ENCODE measurements at regions not wholly inside any gene's neighbourhood (a gene's known extent, or its start where the extent isn't known, plus 50 kb on each side); places are given as distances from the start of the nearest gene placed in this dataset.

DNA sequence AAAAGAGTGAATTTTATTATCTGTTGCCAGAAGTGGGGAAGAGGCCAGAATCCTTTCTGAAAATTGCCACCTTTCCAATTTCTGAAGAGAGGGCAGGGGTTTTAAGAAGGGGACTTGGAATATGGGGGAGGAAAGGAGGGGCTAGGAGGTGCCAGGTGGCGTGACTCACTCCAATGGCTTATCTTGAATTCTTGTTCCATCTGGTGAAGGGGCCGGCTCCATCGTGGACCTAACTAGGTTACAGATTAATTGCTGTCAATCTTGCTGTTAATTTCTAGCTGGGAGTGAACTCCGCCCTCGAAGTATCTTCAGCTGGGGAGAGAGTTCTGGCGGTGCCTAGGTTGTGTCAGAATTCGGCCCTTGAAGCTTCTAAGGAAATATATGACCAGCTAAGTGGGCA is 138.7 kb downstream of the YTHDC2 start:
- no peak overlapping the region for H3K4me2 ChIP-seq (ENCODE audit: low read length)
- no peaks in the 10 kb centered on the region for H3K9me3 ChIP-seq (ENCODE audit: insufficient read depth, low read depth, low read length)
- H3K14ac ChIP-seq (ENCODE audit: low read length), result no peak overlapping the region
- H3K18ac ChIP-seq (ENCODE audit: low read length), result no peak overlapping the region
- no peak overlapping the region for H3K9ac ChIP-seq (ENCODE audit: low read length)
- no peaks in the 10 kb centered on the region for H3K79me1 ChIP-seq (ENCODE audit: low read length)
- no peaks in the 10 kb centered on the region for H3K4me1 ChIP-seq (ENCODE audit: control insufficient read depth in 1 of 2, insufficient read depth in 2 of 2, low read length in 2 of 2)
- WGBS (ENCODE audit: extremely low coverage, insufficient coverage, insufficient read length), result no CpG with 5 or more reads among the region's 7 CpGs
- H3K36me3 ChIP-seq (ENCODE audit: control insufficient read depth in 1 of 2, insufficient read depth in 2 of 2, low read length in 2 of 2), result no peaks in the 10 kb centered on the region
- no peak overlapping the region for H2BK12ac ChIP-seq (ENCODE audit: low read length)
- H4K91ac ChIP-seq (ENCODE audit: low read depth, low read length), result no peak overlapping the region
- H2BK5ac ChIP-seq (ENCODE audit: low read depth, low read length, poor library complexity), result no peak overlapping the region
- no peak overlapping the region for H4K12ac ChIP-seq (ENCODE audit: low read depth, low read length)
- H2AK5ac ChIP-seq (ENCODE audit: low read length), result no peak overlapping the region
- no peak for DNase-seq
- H2AFZ ChIP-seq (ENCODE audit: insufficient read depth, low read length, poor library complexity), result no peak overlapping the region
- H3K27me3 ChIP-seq (ENCODE audit: insufficient read depth, low read length), result no peaks in the 10 kb centered on the region
- no peaks in the 10 kb centered on the region for H3K79me2 ChIP-seq (ENCODE audit: control insufficient read depth, insufficient read depth, low read length, poor library complexity)
- no peak overlapping the region for H3K23ac ChIP-seq (ENCODE audit: low read length)
- no peak overlapping the region for H4K8ac ChIP-seq (ENCODE audit: low read depth, low read length)
- H3K4ac ChIP-seq (ENCODE audit: low read depth, low read length), result no peak overlapping the region
- H3K27ac ChIP-seq (ENCODE audit: low read depth, low read length), result no peak overlapping the region
- no peak overlapping the region for H3K4me3 ChIP-seq (ENCODE audit: low read depth, low read length)
- no peak overlapping the region for H2BK120ac ChIP-seq (ENCODE audit: insufficient read depth, low read length, poor library complexity)

DNA sequence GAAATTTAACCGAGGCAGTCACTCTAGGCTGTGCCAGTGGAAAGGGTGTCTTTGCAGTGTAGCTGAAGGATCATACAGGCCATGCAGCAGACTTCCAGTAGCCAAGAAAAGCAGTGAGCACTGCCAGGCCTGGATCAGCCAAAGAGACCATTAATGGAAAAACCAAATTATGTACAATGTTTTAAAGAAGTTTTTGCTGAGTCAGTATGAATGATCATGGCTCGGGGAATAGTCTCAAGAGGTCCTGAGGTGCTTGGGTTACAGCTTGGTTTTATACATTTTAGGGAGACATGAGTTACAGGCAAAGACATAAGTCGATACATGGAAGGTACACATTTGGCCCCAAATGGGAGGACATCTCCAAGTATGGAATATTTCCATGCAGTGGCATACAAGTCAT is 141.3 kb downstream of the YTHDC2 start:
- DNase-seq, result no peak
- Histone ChIP-seq H2AFZ (ENCODE audit: insufficient read depth, low read length, poor library complexity) (no peak overlapping the region), H3K23ac (ENCODE audit: low read length) (no peak overlapping the region), H4K91ac (ENCODE audit: low read depth, low read length) (no peak overlapping the region), H3K4me2 (ENCODE audit: low read length) (no peak overlapping the region), H3K4me3 (ENCODE audit: low read depth, low read length) (no peak overlapping the region), H3K4me1 (ENCODE audit: control insufficient read depth in 1 of 2, insufficient read depth in 2 of 2, low read length in 2 of 2) (no peaks in the 10 kb centered on the region), H3K36me3 (ENCODE audit: control insufficient read depth in 1 of 2, insufficient read depth in 2 of 2, low read length in 2 of 2) (no peaks in the 10 kb centered on the region), H3K27ac (ENCODE audit: low read depth, low read length) (no peak overlapping the region), H2AK5ac (ENCODE audit: low read length) (no peak overlapping the region), H2BK120ac (ENCODE audit: insufficient read depth, low read length, poor library complexity) (no peak overlapping the region), H2BK12ac (ENCODE audit: low read length) (no peak overlapping the region), H3K4ac (ENCODE audit: low read depth, low read length) (no peak overlapping the region), H3K9ac (ENCODE audit: low read length) (no peak overlapping the region), H4K8ac (ENCODE audit: low read depth, low read length) (no peak overlapping the region), H3K79me1 (ENCODE audit: low read length) (no peaks in the 10 kb centered on the region), H4K12ac (ENCODE audit: low read depth, low read length) (no peak overlapping the region), H2BK5ac (ENCODE audit: low read depth, low read length, poor library complexity) (no peak overlapping the region), H3K27me3 (ENCODE audit: insufficient read depth, low read length) (no peaks in the 10 kb centered on the region), H3K18ac (ENCODE audit: low read length) (no peak overlapping the region), H3K79me2 (ENCODE audit: control insufficient read depth, insufficient read depth, low read length, poor library complexity) (no peaks in the 10 kb centered on the region), H3K14ac (ENCODE audit: low read length) (no peak overlapping the region), H3K9me3 (ENCODE audit: insufficient read depth, low read depth, low read length) (no peaks in the 10 kb centered on the region)
- no CpG with 5 or more reads among the region's 3 CpGs for WGBS (ENCODE audit: extremely low coverage, insufficient coverage, insufficient read length)

DNA sequence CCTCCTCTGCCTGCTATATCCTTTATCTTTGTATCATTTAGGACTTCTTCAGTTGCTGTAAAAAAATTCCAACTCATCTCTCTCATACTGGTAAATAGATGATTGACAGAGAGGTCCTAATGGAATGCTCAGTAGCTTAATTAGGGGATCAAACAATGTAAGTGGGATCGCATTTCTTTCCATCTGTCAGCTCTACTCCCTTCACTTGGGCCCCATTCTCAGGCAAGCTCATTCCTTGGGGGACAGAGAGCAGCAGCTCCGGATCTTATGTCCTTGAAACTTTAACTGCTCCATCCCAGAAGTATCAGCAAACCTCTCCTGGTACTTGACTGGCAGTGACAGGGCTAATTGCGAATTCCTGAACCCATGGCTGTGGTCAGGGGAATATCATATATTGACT is 146.7 kb downstream of the YTHDC2 start:
- Histone ChIP-seq H3K4me3 (ENCODE audit: low read depth, low read length) (no peak overlapping the region), H3K9me3 (ENCODE audit: insufficient read depth, low read depth, low read length) (no peaks in the 10 kb centered on the region), H3K4me1 (ENCODE audit: control insufficient read depth in 1 of 2, insufficient read depth in 2 of 2, low read length in 2 of 2) (no peaks in the 10 kb centered on the region), H3K23ac (ENCODE audit: low read length) (no peak overlapping the region), H3K79me1 (ENCODE audit: low read length) (no peaks in the 10 kb centered on the region), H2BK5ac (ENCODE audit: low read depth, low read length, poor library complexity) (no peak overlapping the region), H2AFZ (ENCODE audit: insufficient read depth, low read length, poor library complexity) (no peak overlapping the region), H2AK5ac (ENCODE audit: low read length) (no peak overlapping the region), H3K79me2 (ENCODE audit: control insufficient read depth, insufficient read depth, low read length, poor library complexity) (no peaks in the 10 kb centered on the region), H3K9ac (ENCODE audit: low read length) (no peak overlapping the region), H3K4ac (ENCODE audit: low read depth, low read length) (no peak overlapping the region), H4K8ac (ENCODE audit: low read depth, low read length) (no peak overlapping the region), H4K12ac (ENCODE audit: low read depth, low read length) (no peak overlapping the region), H3K14ac (ENCODE audit: low read length) (no peak overlapping the region), H3K27me3 (ENCODE audit: insufficient read depth, low read length) (no peaks in the 10 kb centered on the region), H2BK120ac (ENCODE audit: insufficient read depth, low read length, poor library complexity) (no peak overlapping the region), H3K4me2 (ENCODE audit: low read length) (no peak overlapping the region), H2BK12ac (ENCODE audit: low read length) (no peak overlapping the region), H3K36me3 (ENCODE audit: control insufficient read depth in 1 of 2, insufficient read depth in 2 of 2, low read length in 2 of 2) (no peaks in the 10 kb centered on the region), H4K91ac (ENCODE audit: low read depth, low read length) (no peak overlapping the region), H3K27ac (ENCODE audit: low read depth, low read length) (no peak overlapping the region), H3K18ac (ENCODE audit: low read length) (no peak overlapping the region)
- DNase-seq, result peak in 1 of 2 donors; percentile 36
- WGBS (ENCODE audit: extremely low coverage, insufficient coverage, insufficient read length), result no CpG with 5 or more reads among the region's 3 CpGs

DNA sequence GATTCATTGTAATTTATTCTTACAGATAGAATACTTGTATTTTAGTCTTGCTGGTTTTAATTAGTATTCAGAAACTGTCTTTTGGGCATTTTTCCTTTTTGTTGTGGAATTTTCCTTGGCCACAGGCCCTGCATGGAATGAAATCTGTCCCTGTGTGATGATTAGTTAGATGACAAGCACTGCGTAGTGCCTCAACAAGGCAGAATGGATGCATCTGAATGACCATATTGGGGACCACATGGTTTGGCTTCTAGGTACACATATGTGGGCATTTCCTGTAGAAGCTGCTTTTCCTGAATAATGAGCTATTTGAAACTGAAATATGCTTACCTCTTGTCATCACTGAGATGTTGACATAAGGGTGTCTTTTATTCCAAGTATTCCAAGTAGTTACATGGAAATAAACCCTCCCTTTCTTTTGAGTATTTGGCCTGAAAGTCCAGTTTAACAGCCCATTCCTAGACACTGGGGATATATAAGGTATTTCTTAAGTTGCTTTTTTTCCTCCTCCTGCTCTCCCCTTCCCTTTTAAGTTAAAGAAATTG is 147.3 kb downstream of the YTHDC2 start:
- Histone ChIP-seq H4K12ac (ENCODE audit: low read depth, low read length) (no peak overlapping the region), H3K14ac (ENCODE audit: low read length) (no peak overlapping the region), H3K4me2 (ENCODE audit: low read length) (no peak overlapping the region), H3K9ac (ENCODE audit: low read length) (no peak overlapping the region), H4K91ac (ENCODE audit: low read depth, low read length) (no peak overlapping the region), H3K79me1 (ENCODE audit: low read length) (no peaks in the 10 kb centered on the region), H3K27me3 (ENCODE audit: insufficient read depth, low read length) (no peaks in the 10 kb centered on the region), H2AK5ac (ENCODE audit: low read length) (no peak overlapping the region), H3K18ac (ENCODE audit: low read length) (no peak overlapping the region), H3K23ac (ENCODE audit: low read length) (no peak overlapping the region), H3K79me2 (ENCODE audit: control insufficient read depth, insufficient read depth, low read length, poor library complexity) (no peaks in the 10 kb centered on the region), H4K8ac (ENCODE audit: low read depth, low read length) (no peak overlapping the region), H3K27ac (ENCODE audit: low read depth, low read length) (no peak overlapping the region), H2BK120ac (ENCODE audit: insufficient read depth, low read length, poor library complexity) (no peak overlapping the region), H2AFZ (ENCODE audit: insufficient read depth, low read length, poor library complexity) (no peak overlapping the region), H3K36me3 (ENCODE audit: control insufficient read depth in 1 of 2, insufficient read depth in 2 of 2, low read length in 2 of 2) (no peaks in the 10 kb centered on the region), H2BK12ac (ENCODE audit: low read length) (no peak overlapping the region), H2BK5ac (ENCODE audit: low read depth, low read length, poor library complexity) (no peak overlapping the region), H3K4me1 (ENCODE audit: control insufficient read depth in 1 of 2, insufficient read depth in 2 of 2, low read length in 2 of 2) (no peaks in the 10 kb centered on the region), H3K4ac (ENCODE audit: low read depth, low read length) (no peak overlapping the region), H3K4me3 (ENCODE audit: low read depth, low read length) (no peak overlapping the region), H3K9me3 (ENCODE audit: insufficient read depth, low read depth, low read length) (no peaks in the 10 kb centered on the region)
- no CpG with 5 or more reads among the region's 1 CpG for WGBS (ENCODE audit: extremely low coverage, insufficient coverage, insufficient read length)
- peak; percentile 4 to 78 for DNase-seq

All from trophoblast cell (in vitro differentiated cells and primary cell).